ENCODE measurements at regions not wholly inside any gene's neighbourhood (a gene's known extent, or its start where the extent isn't known, plus 50 kb on each side); places are given as distances from the start of the nearest gene placed in this dataset.
"Not testable (repeated sequence)": the region's sequence is repeated elsewhere in the genome, so short reads cannot be mapped to it uniquely, and the experiment has no call there.

GRCh38 chr16:73949574-73950320, 346.9 kb upstream of the PSMD7 start:
- TF ChIP-seq EZH2 (IDR thresholded peaks at IDR 0.05; ENCODE audit: low read length) (no peak), CTCF (optimal IDR thresholded peaks at IDR 0.05 in 1 of 3, IDR thresholded peaks at IDR 0.05 in 1 of 3, conservative IDR thresholded peaks at IDR 0.05 in 1 of 3; ENCODE audit: extremely low read depth in 1 of 3, insufficient read depth in 2 of 3, low read length in 3 of 3) (no peak)
- no peaks in the 10 kb centered on the region for H3K9me1 ChIP-seq (ENCODE audit: control insufficient read depth, extremely low read depth, insufficient read depth, low read length)
- H3K36me3 ChIP-seq (ENCODE audit: control insufficient read depth in 2 of 2, extremely low read depth in 1 of 2, insufficient read depth in 2 of 2, low read length in 2 of 2), result no peaks in the 10 kb centered on the region
- H2AFZ ChIP-seq (ENCODE audit: control insufficient read depth, low read length), result no peak overlapping the region
- H4K20me1 ChIP-seq (ENCODE audit: control insufficient read depth, extremely low read depth, insufficient read depth, low read length), result no peaks in the 10 kb centered on the region
- no peaks in the 10 kb centered on the region for H3K9me3 ChIP-seq (ENCODE audit: control insufficient read depth, low read depth, low read length)
- DNase-seq (ENCODE audit: low read depth, low spot score) (no peak), FAIRE-seq (no peak)
- no peak overlapping the region for H3K4me2 ChIP-seq (ENCODE audit: control insufficient read depth, extremely low read depth, insufficient read depth, low read depth, low read length)
- H3K9ac ChIP-seq (ENCODE audit: control insufficient read depth, extremely low read depth, insufficient read depth, low read length), result no peak overlapping the region
- no peaks in the 10 kb centered on the region for H3K27me3 ChIP-seq (ENCODE audit: control insufficient read depth, extremely low read depth, insufficient read depth, low read length)
- no peaks in the 10 kb centered on the region for H3K4me1 ChIP-seq (ENCODE audit: control insufficient read depth, extremely low read depth, insufficient read depth, low read length)
- H3K27ac ChIP-seq (ENCODE audit: control insufficient read depth, insufficient read depth, low read length), result no peak overlapping the region
- dilution Hi-C loops (cut with MboI; ENCODE audit: extremely low pct_ligation_motif_present, low sequenced_read_pairs), result no loop called here
- no peaks in the 10 kb centered on the region for H3K79me2 ChIP-seq (ENCODE audit: control insufficient read depth, insufficient read depth, low read length)
- no peak overlapping the region for H3K4me3 ChIP-seq (ENCODE audit: control insufficient read depth in 2 of 3, extremely low read depth in 1 of 3, insufficient read depth in 2 of 3, low read depth in 1 of 3, low read length in 3 of 3)

- Histone ChIP-seq H3K9me1 (ENCODE audit: control insufficient read depth, extremely low read depth, insufficient read depth, low read length) (no peaks in the 10 kb centered on the region), H2AFZ (ENCODE audit: control insufficient read depth, low read length) (no peak overlapping the region), H3K9ac (ENCODE audit: control insufficient read depth, extremely low read depth, insufficient read depth, low read length) (no peak overlapping the region), H3K36me3 (ENCODE audit: control insufficient read depth in 2 of 2, extremely low read depth in 1 of 2, insufficient read depth in 2 of 2, low read length in 2 of 2) (no peaks in the 10 kb centered on the region), H3K4me3 (ENCODE audit: control insufficient read depth in 2 of 3, extremely low read depth in 1 of 3, insufficient read depth in 2 of 3, low read depth in 1 of 3, low read length in 3 of 3) (no peak overlapping the region), H3K27me3 (ENCODE audit: control insufficient read depth, extremely low read depth, insufficient read depth, low read length) (no peaks in the 10 kb centered on the region), H3K4me2 (ENCODE audit: control insufficient read depth, extremely low read depth, insufficient read depth, low read depth, low read length) (no peak overlapping the region), H4K20me1 (ENCODE audit: control insufficient read depth, extremely low read depth, insufficient read depth, low read length) (no peaks in the 10 kb centered on the region), H3K9me3 (ENCODE audit: control insufficient read depth, low read depth, low read length) (no peaks in the 10 kb centered on the region), H3K4me1 (ENCODE audit: control insufficient read depth, extremely low read depth, insufficient read depth, low read length) (no peaks in the 10 kb centered on the region), H3K27ac (ENCODE audit: control insufficient read depth, insufficient read depth, low read length) (no peak overlapping the region), H3K79me2 (ENCODE audit: control insufficient read depth, insufficient read depth, low read length) (no peaks in the 10 kb centered on the region)
- DNase-seq (ENCODE audit: low read depth, low spot score) (no peak), FAIRE-seq (no peak)
- no peak for TF ChIP-seq EZH2 (IDR thresholded peaks at IDR 0.05; ENCODE audit: low read length)
- TF ChIP-seq CTCF (optimal IDR thresholded peaks at IDR 0.05 in 1 of 3, IDR thresholded peaks at IDR 0.05 in 1 of 3, conservative IDR thresholded peaks at IDR 0.05 in 1 of 3; ENCODE audit: extremely low read depth in 1 of 3, insufficient read depth in 2 of 3, low read length in 3 of 3), result no peak
- dilution Hi-C loops (cut with MboI; ENCODE audit: extremely low pct_ligation_motif_present, low sequenced_read_pairs), result no loop called here
Measured at GRCh38 chr16:73945631-73946030, 351.0 kb upstream of the PSMD7 start.

- H3K79me2 ChIP-seq (ENCODE audit: control insufficient read depth, insufficient read depth, low read length); H3K27ac ChIP-seq (ENCODE audit: control insufficient read depth, insufficient read depth, low read length); H3K9ac ChIP-seq (ENCODE audit: control insufficient read depth, extremely low read depth, insufficient read depth, low read length); H3K4me3 ChIP-seq (ENCODE audit: control insufficient read depth in 2 of 3, extremely low read depth in 1 of 3, insufficient read depth in 2 of 3, low read depth in 1 of 3, low read length in 3 of 3); H3K9me3 ChIP-seq (ENCODE audit: control insufficient read depth, low read depth, low read length); H3K4me2 ChIP-seq (ENCODE audit: control insufficient read depth, extremely low read depth, insufficient read depth, low read depth, low read length); H3K9me1 ChIP-seq (ENCODE audit: control insufficient read depth, extremely low read depth, insufficient read depth, low read length); H4K20me1 ChIP-seq (ENCODE audit: control insufficient read depth, extremely low read depth, insufficient read depth, low read length); DNase-seq (ENCODE audit: low read depth, low spot score); H3K4me1 ChIP-seq (ENCODE audit: control insufficient read depth, extremely low read depth, insufficient read depth, low read length); H3K27me3 ChIP-seq (ENCODE audit: control insufficient read depth, extremely low read depth, insufficient read depth, low read length); dilution Hi-C loops (cut with MboI; ENCODE audit: extremely low pct_ligation_motif_present, low sequenced_read_pairs); H2AFZ ChIP-seq (ENCODE audit: control insufficient read depth, low read length); FAIRE-seq; H3K36me3 ChIP-seq (ENCODE audit: control insufficient read depth in 2 of 2, extremely low read depth in 1 of 2, insufficient read depth in 2 of 2, low read length in 2 of 2): not testable (repeated sequence)
Measured at GRCh38 chr16:73943184-73943583, 353.4 kb upstream of the PSMD7 start.

GRCh38 chr16:73940786-73941185, 355.8 kb upstream of the PSMD7 start:
- H3K4me3 ChIP-seq (ENCODE audit: control insufficient read depth in 2 of 3, extremely low read depth in 1 of 3, insufficient read depth in 2 of 3, low read depth in 1 of 3, low read length in 3 of 3); H3K9me1 ChIP-seq (ENCODE audit: control insufficient read depth, extremely low read depth, insufficient read depth, low read length); FAIRE-seq; H3K36me3 ChIP-seq (ENCODE audit: control insufficient read depth in 2 of 2, extremely low read depth in 1 of 2, insufficient read depth in 2 of 2, low read length in 2 of 2); DNase-seq (ENCODE audit: low read depth, low spot score); H3K9me3 ChIP-seq (ENCODE audit: control insufficient read depth, low read depth, low read length); H4K20me1 ChIP-seq (ENCODE audit: control insufficient read depth, extremely low read depth, insufficient read depth, low read length); H3K79me2 ChIP-seq (ENCODE audit: control insufficient read depth, insufficient read depth, low read length); H3K27me3 ChIP-seq (ENCODE audit: control insufficient read depth, extremely low read depth, insufficient read depth, low read length); H2AFZ ChIP-seq (ENCODE audit: control insufficient read depth, low read length); dilution Hi-C loops (cut with MboI; ENCODE audit: extremely low pct_ligation_motif_present, low sequenced_read_pairs); H3K4me2 ChIP-seq (ENCODE audit: control insufficient read depth, extremely low read depth, insufficient read depth, low read depth, low read length); H3K4me1 ChIP-seq (ENCODE audit: control insufficient read depth, extremely low read depth, insufficient read depth, low read length); H3K27ac ChIP-seq (ENCODE audit: control insufficient read depth, insufficient read depth, low read length); H3K9ac ChIP-seq (ENCODE audit: control insufficient read depth, extremely low read depth, insufficient read depth, low read length): not testable (repeated sequence)

Data from keratinocyte (primary cell).